HG02588 (cell line): ENCODE measurements at regions not wholly inside any gene's neighbourhood (a gene's known extent, or its start where the extent isn't known, plus 50 kb on each side); places are given as distances from the start of the nearest gene placed in this dataset.

Experiments used
- ATAC-seq: cut with Tn5 transposase; IDR thresholded peaks from one replicate; pipeline ENCODE4 v1.9.1; 2021; ENCODE audit warnings: mild to moderate bottlenecking, moderate library complexity; ENCODE audit not compliant: unreplicated experiment

- no peak for ATAC-seq
These were observed 558.4 kb downstream of the METTL15 start for GRCh38 chr11:28666632-28667031.

- ATAC-seq = no peak
These were observed 551.6 kb downstream of the METTL15 start for GRCh38 chr11:28659716-28660348.

- ATAC-seq = no peak
These were observed 549.3 kb downstream of the METTL15 start for GRCh38 chr11:28657378-28658030.

GRCh38 chr11:28654191-28654590, 546.0 kb downstream of the METTL15 start:
- no peak for ATAC-seq

GRCh38 chr11:28649922-28650321, 541.7 kb downstream of the METTL15 start:
- ATAC-seq = no peak

- ATAC-seq = no peak
These were observed 528.4 kb downstream of the METTL15 start for GRCh38 chr11:28636566-28636965.

GRCh38 chr11:28636033-28636432, 527.8 kb downstream of the METTL15 start:
- no peak for ATAC-seq

- no peak for ATAC-seq
These were observed 524.1 kb downstream of the METTL15 start for GRCh38 chr11:28632338-28632737.

- ATAC-seq = no peak
These were observed 523.0 kb downstream of the METTL15 start for GRCh38 chr11:28631148-28631547.

- ATAC-seq = no peak
These were observed 521.0 kb downstream of the METTL15 start for GRCh38 chr11:28629235-28629634.

GRCh38 chr11:28628412-28628811, 520.2 kb downstream of the METTL15 start:
- ATAC-seq = no peak

GRCh38 chr11:28627690-28628255, 519.6 kb downstream of the METTL15 start:
- no peak for ATAC-seq

- ATAC-seq = no peak
These were observed 517.3 kb downstream of the METTL15 start for GRCh38 chr11:28625532-28625931.

- no peak for ATAC-seq
These were observed 513.6 kb downstream of the METTL15 start for GRCh38 chr11:28621753-28622152.

- ATAC-seq = no peak
These were observed 511.8 kb downstream of the METTL15 start for GRCh38 chr11:28619846-28620540.

GRCh38 chr11:28618416-28618815, 510.2 kb downstream of the METTL15 start:
- ATAC-seq = no peak

GRCh38 chr11:28616160-28616965, 508.2 kb downstream of the METTL15 start:
- ATAC-seq = no peak

- ATAC-seq = no peak
These were observed 507.4 kb downstream of the METTL15 start for GRCh38 chr11:28615542-28615941.

GRCh38 chr11:28606930-28607329, 498.7 kb downstream of the METTL15 start:
- no peak for ATAC-seq

GRCh38 chr11:28599656-28600055, 491.5 kb downstream of the METTL15 start:
- ATAC-seq = no peak

- ATAC-seq = no peak
These were observed 490.3 kb downstream of the METTL15 start for GRCh38 chr11:28598531-28598930.
